Left colon (tissue), 2 donors: ENCODE measurements at regions not wholly inside any gene's neighbourhood (a gene's known extent, or its start where the extent isn't known, plus 50 kb on each side); places are given as distances from the start of the nearest gene placed in this dataset.

Experiments used
- ATAC-seq: fragments of 200-7000 bp; cut with Tn5 transposase; one replicate; pipeline ENCODE4 v1.9.1; 2020; ENCODE audit warnings: mild to moderate bottlenecking, moderate library complexity
- DNase-seq, 2 donors: peaks; one replicate each; pipeline ENCODE4 v3.0.0-alpha.2; 2020
- intact Hi-C, 2 donors: fragments of 100-400 bp; cut with DNase I in 1 of 2; cut with micrococcal nuclease in 1 of 2; formaldehyde crosslinking; loops; one replicate each; pipeline versions ENCODE4 v1.11.2 to v1.14.0; 2022; cut with DNase I, micrococcal nuclease
- donor health status: DM: no; HTN: no; CAD: no.
- donor health status: DM: yes; HTN: yes; CAD: no.

DNA sequence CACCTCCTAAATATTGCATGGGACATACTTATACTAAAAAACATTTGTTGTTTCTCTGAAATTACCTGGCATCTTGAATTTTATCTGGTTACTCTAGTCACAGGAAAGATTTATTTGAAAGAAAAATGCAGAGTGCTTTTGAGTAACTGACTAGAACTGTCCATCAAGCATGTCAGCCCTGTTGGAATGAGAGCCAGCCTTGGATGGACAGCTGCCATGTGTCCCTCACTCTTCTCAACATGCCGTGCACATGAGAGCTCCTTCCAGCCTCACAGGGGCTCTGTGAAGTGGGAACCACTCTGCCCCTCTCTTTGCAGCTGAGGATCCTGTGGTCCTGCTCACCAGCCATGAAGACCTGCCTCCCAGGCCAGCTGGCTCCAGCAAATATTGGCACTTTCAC lies 118.3 kb upstream of the SHH start:
- ATAC-seq (no peak), DNase-seq (no peak)
- intact Hi-C loops = no loop called here

DNA sequence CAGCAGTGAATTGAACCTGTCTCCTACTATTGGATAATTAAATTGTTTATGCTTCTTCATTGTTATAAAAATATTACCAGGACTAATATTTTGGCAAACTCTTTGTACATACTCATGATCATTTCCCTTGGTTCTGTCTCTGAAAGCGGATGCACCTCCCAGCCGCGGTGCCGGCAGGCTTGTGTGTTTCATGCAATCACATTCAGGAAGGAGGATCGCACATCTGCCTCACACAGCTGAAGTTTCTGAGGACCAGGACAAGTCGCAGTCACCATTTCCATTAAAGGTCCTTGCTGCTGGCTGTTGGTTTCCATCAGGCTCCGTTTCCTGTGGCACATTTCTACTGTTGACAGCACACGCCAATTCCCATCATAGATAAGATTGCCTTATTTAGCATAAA lies 117.8 kb upstream of the SHH start:
- intact Hi-C loops = no loop called here
- DNase-seq (no peak), ATAC-seq (no peak)

DNA sequence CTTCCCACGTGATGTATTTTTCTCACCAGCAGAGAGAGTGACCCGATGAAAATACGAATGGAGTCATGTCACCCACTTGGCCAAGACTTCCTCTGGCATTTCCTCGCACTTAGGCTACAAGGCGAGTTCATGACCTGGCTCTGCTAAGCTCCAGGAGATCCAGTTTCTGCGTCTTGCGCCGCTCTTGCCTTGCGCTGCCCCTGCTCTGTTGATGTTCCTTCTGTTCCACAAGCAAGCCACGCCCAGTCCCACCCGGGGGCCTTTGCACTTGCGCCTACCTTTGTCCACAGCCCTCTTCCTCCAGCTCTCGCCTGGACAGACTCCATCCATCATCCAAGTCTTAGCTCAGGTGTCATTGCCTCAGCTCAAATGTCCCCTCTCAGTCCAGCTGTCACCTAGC lies 116.3 kb upstream of the SHH start:
- intact Hi-C loops = no loop called here
- DNase-seq (no peak), ATAC-seq (no peak)

DNA sequence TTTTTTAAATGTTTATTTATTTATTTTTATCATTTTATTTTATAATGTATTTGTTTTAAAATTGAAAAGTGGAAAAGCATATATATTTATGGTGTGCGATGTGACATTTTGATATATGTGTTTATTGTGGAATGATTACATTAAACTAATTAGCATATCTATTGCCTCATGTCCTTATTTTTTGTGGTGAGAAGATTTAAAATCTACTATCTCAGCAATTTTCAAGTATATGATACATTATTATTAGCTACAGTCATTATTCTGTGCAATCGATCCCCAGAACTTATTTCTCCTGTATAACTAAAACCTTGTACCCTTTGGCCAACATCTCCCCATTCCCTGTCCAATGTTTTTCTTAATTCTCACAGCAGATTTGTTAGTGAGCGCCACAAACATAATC lies 115.6 kb upstream of the SHH start:
- ATAC-seq (no peak), DNase-seq (no peak)
- intact Hi-C loops = no loop called here

DNA sequence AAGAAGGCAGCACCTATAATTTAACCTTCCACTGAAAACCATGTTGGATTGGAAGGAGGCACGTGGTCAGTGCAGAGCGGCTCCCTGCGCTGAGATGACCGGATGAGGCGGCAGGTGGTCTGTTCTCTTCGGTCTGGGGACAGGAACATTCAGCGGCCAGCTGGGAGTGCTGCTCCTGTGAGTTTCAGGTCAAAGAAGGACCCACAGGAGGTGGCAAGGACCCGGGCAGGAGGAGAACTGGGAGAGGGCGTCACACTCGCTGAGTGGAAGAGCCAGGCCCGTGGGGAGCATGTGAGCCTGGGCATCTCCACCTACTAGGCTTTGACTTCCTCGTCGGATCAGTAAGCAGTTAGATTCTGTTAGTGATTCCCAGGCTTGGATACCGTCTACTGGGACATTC lies 113.4 kb upstream of the SHH start:
- DNase-seq = no peak
- no peak for ATAC-seq
- intact Hi-C loops = no loop called here

DNA sequence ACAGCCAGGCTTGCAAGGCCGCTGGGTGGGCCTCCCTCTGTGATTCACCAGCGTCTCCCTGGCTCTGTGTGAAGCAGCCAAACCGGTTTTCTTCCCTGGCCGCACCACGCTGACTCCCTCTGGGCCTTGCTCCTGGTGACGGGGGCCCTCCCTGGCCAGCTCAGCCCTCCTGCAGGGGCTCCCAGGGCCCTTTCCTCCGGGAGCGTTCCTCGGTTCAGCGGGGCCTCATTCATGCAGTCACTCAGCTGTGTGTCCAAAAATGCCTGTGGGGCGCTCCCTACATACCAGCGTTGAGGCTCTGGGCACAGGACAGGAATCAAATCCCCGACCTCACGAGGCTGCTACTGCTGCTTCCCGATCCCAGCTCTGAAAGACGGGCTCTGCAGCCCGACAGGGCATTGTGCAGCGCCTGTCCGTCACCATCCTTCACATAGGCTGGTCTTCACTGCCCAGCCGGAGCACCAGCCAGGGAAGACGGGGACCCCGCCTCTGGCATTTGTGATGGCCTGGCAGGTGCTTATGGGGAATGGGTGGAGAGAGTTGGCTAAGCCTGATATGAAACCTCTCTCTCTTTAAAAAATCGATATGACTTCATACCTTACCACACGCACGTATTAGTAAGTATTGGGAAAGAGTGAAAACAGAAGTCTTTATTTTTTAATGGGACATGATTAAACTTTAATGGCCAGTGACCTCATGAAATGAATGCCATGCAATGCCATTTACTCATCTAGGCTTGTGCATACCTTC lies 110.0 kb upstream of the SHH start:
- DNase-seq (peak; percentile 54 to 75), ATAC-seq (peak; percentile 86)

DNA sequence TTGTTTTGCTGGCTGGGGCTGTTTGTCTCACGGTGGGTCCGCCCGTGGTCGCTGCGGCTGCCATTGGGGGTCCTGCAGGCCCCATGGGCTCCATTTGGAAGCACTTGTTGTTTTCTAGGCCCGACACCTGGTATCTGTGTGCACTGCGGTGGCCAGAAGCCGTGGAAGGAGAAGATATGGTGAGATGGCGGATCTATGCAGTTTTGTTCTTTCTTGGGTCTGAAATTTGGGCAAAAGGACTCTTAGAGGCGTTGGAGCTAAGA lies 109.5 kb upstream of the SHH start:
- ATAC-seq (no peak), DNase-seq (no peak)
- intact Hi-C loops = no loop called here

More for the DNA sequence above, 110.0 kb upstream of the SHH start:
- intact Hi-C loops = no loop called here

DNA sequence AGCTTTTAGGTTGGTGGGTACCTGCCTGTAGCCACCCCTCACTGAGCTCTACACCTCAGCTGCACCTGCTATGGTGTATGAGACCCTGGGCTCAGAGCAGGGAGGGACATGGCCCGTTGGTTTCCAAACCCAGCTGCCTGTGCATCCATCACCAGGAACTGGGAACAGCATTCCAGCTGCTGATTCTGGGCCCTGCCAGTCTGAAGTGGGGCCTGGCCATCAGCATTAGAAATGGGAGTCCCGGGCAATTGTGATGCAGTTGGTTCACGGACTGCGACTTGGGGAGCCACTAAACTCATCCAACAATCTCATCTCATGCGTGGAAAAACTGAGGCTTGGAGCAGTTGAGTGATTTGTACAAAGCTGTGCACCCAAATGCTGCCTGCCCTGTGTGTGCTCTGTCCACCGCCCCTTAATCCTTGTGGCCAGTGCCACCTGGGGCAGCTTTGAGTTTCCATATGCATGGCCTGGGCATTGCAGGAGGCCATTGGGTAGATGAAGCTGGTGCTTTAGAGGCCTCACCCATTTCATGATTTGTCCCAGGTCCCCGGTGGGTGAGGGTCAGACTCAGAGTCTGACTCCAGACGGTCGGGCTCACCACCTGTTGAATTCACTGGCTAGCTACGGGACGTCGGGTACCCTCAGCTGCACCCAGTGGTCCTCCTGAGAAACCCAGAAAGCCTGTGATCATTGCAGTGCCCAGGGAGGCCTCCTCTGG lies 109.0 kb upstream of the SHH start:
- DNase-seq = no peak
- no peak for ATAC-seq
- intact Hi-C loops = no loop called here

DNA sequence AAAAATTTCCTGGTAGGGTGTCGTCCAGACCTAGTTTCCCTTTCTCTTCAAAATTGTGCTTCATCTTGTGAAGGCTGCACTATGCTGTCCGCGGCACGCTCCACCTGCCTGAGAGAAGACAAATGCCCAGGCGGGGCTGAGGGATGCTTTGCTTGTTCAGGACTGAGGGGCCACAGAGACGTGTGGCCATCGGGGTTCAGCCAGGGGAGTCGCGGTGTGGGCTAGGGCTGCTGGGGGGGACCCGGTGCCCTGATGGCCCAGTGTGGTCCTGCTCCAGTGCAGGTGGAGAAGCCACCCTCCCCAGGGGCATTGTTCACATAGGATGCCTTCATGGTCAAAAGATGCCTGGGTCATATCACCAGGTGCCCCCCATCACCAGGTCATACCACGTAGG lies 107.8 kb upstream of the SHH start:
- ATAC-seq (no peak), DNase-seq (no peak)
- intact Hi-C loops = no loop called here

DNA sequence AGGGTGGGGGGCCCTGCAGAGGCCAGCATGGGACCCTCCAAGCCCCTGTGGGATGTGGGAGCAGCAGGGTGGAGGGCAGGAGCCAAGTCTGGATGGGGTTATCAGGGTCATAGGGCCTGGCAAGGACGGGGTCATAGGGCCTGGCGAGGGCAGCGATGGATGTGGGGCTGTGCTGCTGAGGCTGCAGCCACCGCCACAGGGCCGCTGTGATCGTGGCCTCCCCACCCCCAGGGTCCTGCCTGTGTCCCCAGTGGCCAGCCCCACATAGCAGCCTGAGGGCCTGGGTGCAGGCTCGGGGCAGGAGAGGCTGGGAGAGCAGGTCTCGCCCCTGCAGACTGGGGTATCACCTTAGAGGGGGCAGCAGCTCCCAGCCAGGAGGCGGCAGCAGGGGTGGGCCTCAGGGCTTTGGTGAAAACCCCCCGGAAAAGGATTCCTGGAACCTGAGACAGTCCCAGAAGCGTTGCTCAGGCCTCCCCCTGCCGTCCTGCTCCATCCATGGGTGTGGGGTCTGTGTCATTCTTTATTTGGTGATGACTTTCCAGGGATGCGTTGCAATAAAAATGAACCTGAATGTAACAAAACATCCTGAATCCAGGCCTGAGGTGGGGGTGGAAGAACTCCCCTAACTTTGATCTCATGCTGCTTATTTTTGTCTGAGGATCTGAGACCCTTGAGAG lies 107.3 kb upstream of the SHH start:
- DNase-seq = no peak
- no peak for ATAC-seq
- intact Hi-C loops = no loop called here

DNA sequence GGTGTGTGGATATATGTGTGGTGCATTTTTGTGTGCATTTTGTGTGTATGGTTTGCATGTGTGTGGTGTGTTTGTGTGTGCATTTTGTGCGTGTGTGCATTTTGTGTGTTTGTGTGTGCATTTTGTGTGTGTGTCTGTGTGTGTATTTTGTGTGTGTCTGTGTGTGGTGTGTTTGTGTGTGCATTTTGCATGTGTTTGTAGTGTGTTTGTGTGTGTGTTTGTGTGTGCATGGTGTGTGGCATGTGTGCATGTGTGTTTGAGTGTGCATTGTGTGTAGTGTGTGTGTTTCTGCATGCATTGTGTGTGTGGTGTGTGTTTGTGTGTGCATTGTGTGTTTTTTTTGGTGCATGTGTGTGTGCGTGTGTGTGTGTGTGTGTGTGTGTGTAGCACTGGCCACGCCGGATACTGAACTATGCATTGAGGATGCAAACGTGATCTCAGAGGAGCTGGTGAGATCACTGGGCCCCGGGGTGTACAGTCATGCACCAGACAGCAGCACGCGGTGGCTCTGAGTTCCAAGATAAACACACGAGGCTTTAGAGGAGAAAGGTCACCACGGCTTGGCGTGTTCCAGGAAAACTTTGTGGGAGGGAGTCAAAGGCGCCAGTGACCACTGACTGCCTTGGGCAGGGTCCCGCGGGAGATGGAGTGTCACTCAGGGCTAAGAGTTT lies 106.6 kb upstream of the SHH start:
- peak; percentile 76 to 82 for DNase-seq
- ATAC-seq = peak; percentile 92
- intact Hi-C loops = no loop called here

DNA sequence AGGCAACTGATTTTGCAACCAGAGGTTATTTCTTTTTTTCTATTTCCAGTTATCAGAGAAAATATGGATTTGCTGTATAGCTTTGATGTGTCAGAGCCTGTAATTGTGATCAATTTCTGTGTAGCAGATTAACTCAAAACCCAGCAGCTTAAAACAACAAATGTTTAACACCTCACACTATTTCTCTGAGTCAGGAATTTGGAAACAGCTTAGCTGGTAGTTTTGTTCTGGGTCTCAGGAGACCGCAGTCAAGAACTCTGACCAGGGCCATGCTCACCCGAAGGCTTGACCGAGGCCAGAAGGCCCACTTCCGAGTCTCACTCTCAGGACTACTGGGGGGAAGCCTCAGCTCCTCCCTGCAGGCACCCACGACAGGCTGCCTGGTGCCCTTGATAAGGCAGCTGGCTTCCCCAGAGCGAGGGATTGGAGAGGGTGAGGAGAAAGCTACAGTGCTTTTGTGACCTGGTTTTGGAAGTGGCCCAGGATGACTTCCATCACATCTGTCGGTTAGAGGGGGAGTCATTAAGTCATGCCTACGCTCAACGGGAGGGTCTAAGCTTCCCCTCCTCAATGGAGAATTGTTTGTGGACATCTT lies 105.7 kb upstream of the SHH start:
- intact Hi-C loops = no loop called here
- no peak for DNase-seq
- ATAC-seq = no peak

DNA sequence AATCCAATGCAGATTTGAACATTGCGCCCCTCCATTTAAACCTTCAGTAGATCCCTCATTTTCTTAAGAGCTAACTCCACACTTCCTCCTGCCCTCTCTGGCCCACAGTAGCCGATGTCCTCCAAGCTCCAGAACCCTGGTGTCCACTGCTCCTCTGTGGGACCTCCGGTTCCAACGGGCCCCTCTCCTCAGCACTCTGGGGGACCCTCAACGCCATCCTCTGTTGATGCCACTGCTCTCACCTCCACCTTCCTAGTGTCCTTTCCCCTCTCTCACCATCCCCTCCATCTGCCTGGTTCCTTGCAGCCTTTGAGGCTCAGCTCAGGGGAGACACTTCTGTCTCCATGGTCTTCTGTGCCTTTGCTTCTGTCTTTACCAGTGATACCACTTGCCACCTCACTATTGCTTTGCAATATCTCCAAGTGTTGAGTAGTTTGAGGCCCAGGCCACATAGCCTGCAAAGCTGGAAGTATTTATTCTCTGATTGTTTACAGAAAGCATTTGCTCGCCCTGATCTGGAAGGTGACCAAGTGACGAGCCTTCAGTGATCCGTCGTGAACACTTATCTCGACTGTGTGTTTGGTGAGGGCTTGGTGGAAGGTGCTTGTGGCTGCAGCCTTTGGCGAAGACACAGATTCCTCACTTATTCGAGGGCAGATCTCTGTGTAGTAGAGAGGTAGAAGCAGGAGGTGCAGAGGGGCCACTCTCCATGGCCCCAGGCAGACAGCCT lies 104.8 kb upstream of the SHH start:
- ATAC-seq (no peak), DNase-seq (no peak)
- intact Hi-C loops = no loop called here

DNA sequence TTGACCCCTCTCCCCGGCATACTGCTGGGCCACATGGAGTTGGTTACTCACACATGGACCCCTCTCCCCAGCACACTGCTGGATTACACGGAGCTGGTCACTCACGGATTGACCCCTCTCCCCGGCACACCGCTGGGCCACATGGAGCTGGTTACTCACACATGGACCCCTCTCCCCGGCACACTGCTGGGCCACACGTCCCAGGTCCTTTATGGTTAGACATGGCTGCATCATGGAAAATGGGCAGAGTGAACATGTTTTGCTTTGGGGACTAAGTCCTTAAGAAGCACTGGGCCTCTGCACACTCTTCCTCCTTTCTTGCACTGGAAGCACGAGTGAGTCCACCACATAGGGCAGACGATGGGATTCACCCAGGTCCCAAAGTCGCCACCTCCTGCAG lies 102.1 kb upstream of the SHH start:
- no peak for ATAC-seq
- no peak for DNase-seq
- intact Hi-C loops = no loop called here

DNA sequence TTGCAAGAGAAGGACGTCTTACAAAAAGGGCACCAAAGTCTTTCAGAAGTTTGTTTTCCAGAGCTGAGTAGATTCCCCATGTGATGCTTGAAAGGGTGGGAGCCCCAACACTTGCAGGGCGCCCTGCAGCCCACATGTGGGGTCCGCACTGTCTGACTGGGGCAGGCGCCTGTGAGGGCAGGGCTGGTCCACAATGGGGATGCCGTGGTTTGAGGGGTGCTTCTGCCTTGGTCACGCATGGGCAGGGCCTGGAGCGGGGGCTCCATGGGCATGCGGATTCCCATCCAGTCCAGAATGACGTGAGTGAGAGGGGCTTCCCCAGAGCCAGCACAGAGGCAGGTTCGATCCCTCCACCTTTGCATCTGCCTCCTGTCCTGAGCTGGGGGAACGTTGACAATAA lies 101.5 kb upstream of the SHH start:
- DNase-seq (no peak), ATAC-seq (no peak)

DNA sequence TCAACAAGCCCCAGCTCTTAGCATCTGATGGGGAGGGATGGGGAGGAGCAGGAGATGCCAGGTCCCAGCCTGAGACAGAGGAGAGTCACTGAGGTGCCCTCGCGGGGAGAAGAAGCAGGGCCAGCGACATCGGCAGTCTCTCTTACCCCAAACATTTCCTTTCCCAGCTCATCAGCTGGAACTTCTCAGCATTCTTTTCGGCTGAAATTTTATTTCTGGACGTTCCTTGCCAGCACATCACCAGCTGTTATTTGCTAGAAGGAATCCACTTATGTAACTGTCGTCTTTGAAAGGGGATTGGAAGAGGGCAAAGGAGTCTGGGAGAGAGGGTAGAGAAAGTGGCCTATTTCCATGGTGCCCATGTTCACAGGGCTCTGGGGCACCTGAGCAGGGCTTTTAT lies 101.0 kb upstream of the SHH start:
- intact Hi-C loops = no loop called here
- ATAC-seq = no peak

More for the DNA sequence above, 101.5 kb upstream of the SHH start:
- intact Hi-C loops = no loop called here

DNA sequence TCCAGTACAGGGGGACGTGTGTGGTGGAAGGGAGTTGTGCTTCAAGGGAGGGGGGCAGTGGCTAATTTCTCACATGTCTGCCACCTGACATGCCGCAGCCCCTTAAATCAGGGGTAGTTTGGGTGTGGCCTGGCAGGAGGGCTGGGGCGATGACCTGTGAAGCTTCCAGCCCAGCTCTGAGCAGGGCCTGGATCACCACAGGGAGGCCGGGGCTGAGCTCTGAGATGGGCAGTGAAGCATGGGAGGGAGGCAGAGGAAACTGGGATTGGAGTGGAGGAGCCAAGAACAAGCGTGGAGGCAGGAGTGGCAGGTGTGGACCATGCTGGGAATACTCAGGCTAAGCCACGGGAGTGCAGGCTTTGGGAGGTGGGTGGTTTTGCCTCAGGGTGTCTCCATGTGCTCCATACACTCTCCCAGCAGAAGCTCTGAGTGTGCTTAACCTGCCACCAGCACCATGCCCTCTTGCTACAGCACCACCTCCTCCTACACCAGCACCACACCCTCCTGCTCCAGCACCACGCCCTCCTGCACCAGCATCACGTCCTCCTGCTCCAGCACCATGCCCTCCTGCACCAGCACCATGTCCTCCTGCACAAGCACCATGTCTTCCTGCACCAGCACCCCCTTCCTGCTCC lies 99.3 kb upstream of the SHH start:
- peak; percentile 92 for ATAC-seq
- DNase-seq = peak in 1 of 2 donors; percentile 27
- intact Hi-C loops = no loop called here

More for the DNA sequence above, 101.0 kb upstream of the SHH start:
- no peak for DNase-seq

DNA sequence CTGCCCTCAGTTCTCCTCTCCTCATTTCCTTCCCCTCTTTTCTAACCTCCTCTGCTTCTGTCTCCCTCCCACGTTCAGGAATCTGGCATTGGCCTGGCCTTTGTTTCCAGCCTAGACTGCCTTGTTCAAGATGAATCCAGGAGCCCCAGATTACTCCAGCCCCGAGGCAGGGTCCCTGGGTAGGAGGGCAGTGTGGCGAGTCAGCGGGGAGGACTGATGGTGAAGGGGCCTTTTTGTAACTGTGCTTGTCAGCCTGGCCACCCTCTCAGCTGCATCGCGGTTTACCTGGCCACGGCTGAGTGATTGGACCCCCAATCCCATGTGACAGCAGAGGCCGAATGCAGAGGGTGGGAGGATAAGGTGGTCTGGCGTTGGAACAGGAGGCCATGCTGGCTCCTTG lies 96.1 kb upstream of the SHH start:
- intact Hi-C loops = no loop called here
- ATAC-seq = no peak

More for the DNA sequence above, 96.1 kb upstream of the SHH start:
- DNase-seq = no peak
